IPS DF 6.9 (cell line): ENCODE measurements at regions not wholly inside any gene's neighbourhood (a gene's known extent, or its start where the extent isn't known, plus 50 kb on each side); places are given as distances from the start of the nearest gene placed in this dataset.

ENCODE experiments used
- DNase-seq: peaks from one replicate; pipeline ENCODE4 v3.0.0-alpha.2; 2013; ENCODE audit warnings: low read depth, low spot score
- H3K27ac ChIP-seq: one replicate; pipeline ENCODE4 v1.5.1; 2013; ENCODE audit warnings: low read length, control low read depth
- H3K27me3 ChIP-seq: 2 replicates; pipeline ENCODE4 v1.6.1; 2013; ENCODE audit warnings: mild to moderate bottlenecking, low read length; ENCODE audit not compliant: control insufficient read depth, insufficient read depth
- H3K36me3 ChIP-seq: 2 replicates; pipeline ENCODE4 v1.6.1; 2013; ENCODE audit warnings: low read length; ENCODE audit not compliant: control insufficient read depth, insufficient read depth
- H3K4me1 ChIP-seq: 2 replicates; pipeline ENCODE4 v1.6.1; 2013; ENCODE audit warnings: low read length; ENCODE audit not compliant: control insufficient read depth, insufficient read depth
- H3K4me3 ChIP-seq: 2 replicates; pipeline ENCODE4 v1.5.1; 2013; ENCODE audit warnings: mild to moderate bottlenecking, low read length
- H3K9me3 ChIP-seq: 2 replicates; pipeline ENCODE4 v1.6.1; 2013; ENCODE audit warnings: low read length, inconsistent platforms; ENCODE audit not compliant: control insufficient read depth, insufficient read depth
- WGBS: extraction: QIAGEN DNeasy Blood & Tissue Kit; methylation state at CpG from one replicate; pipeline ENCODE4 v1.1.7; 2013; ENCODE audit warnings: mixed read lengths, missing lambda C conversion rate; ENCODE audit not compliant: insufficient read length, insufficient coverage; 5-methylcytosine and 5-hydroxymethylcytosine counted together

DNA sequence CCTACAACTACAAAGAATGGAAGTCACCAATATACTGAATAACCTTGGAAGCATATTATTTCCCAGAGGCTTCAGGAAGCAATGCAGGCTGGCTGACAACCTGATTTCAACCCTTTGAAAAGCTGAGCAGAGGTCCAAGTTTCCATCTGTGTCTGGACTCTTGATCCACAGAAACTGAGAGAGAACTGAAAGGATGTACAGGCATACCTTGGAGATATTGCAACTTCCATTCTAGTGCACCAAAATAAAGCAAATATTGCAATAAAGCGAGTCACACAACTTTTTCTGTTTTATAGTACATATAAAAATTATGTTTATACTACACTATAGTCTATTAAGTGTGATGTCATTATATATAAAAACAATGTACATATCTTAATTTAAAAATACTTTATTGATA lies 85.3 kb downstream of the TYW3 start:
- H3K4me3 ChIP-seq = no peak overlapping the region
- WGBS = no CpG with 5 or more reads among the region's 1 CpG
- no peak for DNase-seq
- H3K36me3 ChIP-seq = no peaks in the 10 kb centered on the region
- H3K9me3 ChIP-seq = no peaks in the 10 kb centered on the region
- no peaks in the 10 kb centered on the region for H3K4me1 ChIP-seq
- no peak overlapping the region for H3K27ac ChIP-seq
- H3K27me3 ChIP-seq = no peaks in the 10 kb centered on the region

DNA sequence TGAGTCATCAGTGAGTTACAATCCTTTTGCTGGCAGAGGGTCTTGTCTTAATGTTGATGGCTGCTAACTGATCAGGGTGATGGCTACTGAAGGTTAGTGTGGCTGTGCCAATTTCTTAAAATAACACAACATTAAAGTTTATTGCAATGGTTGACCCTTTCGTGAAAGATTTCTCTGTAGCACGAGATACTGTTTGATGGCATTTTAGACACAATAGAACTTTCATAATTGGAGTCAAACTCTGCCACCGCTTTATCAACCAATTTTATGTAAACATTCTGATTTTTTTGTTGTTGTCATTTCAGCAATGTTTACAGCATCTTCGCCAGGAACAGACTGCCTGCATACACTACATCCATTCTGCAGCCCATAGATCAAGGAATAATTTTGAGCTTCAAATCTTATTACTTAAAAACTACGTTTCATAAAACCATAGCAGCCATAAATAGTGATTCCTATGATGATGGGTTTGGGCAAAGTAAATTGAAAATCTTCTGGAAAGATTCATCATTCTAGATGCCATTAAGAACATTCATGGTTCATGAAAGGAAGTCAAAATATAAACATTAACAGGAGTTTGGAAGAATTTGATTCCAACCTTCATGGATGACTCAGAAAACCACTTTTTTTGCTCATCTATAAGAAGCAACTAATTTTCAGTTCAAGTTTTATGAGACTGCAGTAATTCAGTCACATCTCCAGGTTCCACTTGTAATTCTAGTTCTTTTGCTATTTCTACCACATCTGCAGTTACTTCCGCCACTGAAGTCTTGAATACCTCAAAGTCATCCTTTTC lies 85.9 kb downstream of the TYW3 start:
- Histone ChIP-seq H3K9me3 (no peaks in the 10 kb centered on the region), H3K36me3 (no peaks in the 10 kb centered on the region), H3K4me1 (no peaks in the 10 kb centered on the region), H3K27ac (no peak overlapping the region), H3K27me3 (no peaks in the 10 kb centered on the region), H3K4me3 (no peak overlapping the region)
- no peak for DNase-seq
- no CpG with 5 or more reads among the region's 6 CpGs for WGBS

DNA sequence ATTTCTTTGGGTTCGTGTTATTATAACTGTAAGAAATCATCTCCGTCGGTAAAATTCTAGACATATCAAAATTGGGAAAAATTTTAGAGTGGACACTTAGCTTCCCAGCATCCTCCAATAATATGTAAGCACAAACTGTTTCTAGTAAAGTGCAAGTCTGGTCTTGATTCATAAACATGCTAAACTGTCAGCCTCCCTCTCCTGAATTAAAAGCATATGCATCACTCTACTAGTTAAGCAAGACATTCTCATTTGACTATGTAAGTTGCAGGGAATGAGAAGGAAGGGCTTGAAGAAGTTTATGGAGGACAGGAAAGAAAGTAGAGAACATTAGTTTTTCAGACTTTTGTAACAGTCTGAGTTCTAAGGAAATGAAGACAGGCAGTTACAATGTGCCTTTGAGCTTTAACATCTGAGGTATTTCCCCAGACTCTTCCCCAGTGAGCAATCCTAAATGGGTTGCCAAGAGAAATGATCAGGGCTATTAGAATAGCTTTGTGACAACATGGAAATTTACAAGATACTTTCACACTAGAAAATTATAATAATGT lies 90.0 kb downstream of the TYW3 start:
- no peaks in the 10 kb centered on the region for H3K9me3 ChIP-seq
- WGBS = no CpG with 5 or more reads among the region's 3 CpGs

DNA sequence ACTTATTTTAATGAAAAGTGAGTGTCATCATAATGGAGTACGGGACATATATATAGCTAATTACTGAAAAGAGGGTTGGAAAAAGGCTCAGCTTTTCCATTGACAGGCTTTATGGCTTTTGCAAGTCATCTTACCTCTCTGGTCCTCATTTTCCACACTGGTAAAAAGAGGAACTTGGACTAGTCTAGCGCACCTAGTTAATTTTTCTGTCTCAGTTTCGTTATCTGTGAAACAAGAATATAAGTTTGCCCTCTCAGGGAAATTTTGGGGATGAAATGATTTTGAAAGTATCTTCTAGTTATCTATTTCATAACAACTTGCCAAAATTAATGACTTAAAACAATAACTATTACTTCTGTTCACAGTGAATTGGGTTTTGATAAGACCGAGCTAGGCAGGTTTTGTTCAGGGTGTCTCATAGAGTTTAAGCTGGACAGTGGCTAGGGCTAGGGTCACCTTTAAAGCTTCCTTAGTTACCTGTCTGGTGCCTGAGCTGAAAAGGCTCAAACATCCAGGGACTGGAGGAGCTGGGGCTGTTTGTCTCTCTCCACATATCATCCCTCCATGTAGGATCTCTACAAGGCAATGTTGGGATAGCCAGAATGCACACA lies 91.7 kb downstream of the TYW3 start:
- Histone ChIP-seq H3K9me3 (no peaks in the 10 kb centered on the region), H3K4me3 (no peak overlapping the region), H3K36me3 (no peaks in the 10 kb centered on the region), H3K27ac (no peak overlapping the region), H3K27me3 (no peaks in the 10 kb centered on the region), H3K4me1 (no peaks in the 10 kb centered on the region)
- no CpG with 5 or more reads among the region's 4 CpGs for WGBS
- DNase-seq = no peak

More for the DNA sequence above, 90.0 kb downstream of the TYW3 start:
- no peak overlapping the region for H3K27ac ChIP-seq
- H3K36me3 ChIP-seq = no peaks in the 10 kb centered on the region
- H3K27me3 ChIP-seq = no peaks in the 10 kb centered on the region
- no peaks in the 10 kb centered on the region for H3K4me1 ChIP-seq
- no peak overlapping the region for H3K4me3 ChIP-seq
- no peak for DNase-seq

DNA sequence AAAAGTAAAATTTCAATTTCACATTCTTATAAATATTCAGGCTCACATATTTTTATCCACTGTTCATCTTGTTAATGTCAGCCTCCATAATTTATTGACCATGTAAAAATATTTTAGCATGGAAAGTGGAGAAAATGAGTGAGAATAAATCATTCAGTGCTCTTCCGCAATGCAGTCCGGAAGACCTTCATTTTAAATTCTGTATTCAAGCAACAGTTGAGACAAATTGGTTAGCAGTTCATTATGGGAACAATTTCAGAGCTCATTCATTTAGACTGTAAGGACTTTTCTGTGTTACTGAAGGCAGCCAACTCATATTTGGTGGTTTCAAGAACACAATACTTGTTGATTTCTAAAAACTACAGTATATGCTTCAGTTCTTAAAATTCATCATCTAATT lies 97.8 kb downstream of the TYW3 start:
- no peaks in the 10 kb centered on the region for H3K9me3 ChIP-seq
- H3K27me3 ChIP-seq = no peaks in the 10 kb centered on the region
- no peak overlapping the region for H3K27ac ChIP-seq
- no peaks in the 10 kb centered on the region for H3K36me3 ChIP-seq
- H3K4me3 ChIP-seq = no peak overlapping the region
- no peaks in the 10 kb centered on the region for H3K4me1 ChIP-seq
- no CpG with 5 or more reads among the region's 2 CpGs for WGBS
- no peak for DNase-seq

DNA sequence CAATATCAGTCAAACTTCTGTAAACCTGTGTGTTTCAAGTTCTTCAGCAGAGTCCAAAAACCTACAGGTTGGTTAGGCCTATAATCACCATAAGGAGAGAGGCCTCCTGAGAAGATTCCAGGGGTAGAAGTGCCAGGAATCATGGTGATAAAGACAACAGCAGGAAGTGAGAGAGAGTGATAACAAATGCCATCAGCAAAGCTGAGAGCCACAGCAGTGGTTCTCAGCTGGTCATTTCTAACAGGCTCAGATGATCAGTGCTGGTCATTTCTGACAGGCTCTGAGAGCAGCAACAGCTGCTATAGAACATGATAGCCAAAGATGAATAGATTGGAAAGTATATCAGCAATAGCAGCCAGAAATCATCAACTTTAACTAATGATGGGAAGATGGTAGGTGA lies 101.3 kb downstream of the TYW3 start:
- Histone ChIP-seq H3K36me3 (no peaks in the 10 kb centered on the region), H3K27ac (no peak overlapping the region), H3K9me3 (no peaks in the 10 kb centered on the region), H3K27me3 (no peaks in the 10 kb centered on the region), H3K4me1 (no peaks in the 10 kb centered on the region), H3K4me3 (no peak overlapping the region)
- no peak for DNase-seq

DNA sequence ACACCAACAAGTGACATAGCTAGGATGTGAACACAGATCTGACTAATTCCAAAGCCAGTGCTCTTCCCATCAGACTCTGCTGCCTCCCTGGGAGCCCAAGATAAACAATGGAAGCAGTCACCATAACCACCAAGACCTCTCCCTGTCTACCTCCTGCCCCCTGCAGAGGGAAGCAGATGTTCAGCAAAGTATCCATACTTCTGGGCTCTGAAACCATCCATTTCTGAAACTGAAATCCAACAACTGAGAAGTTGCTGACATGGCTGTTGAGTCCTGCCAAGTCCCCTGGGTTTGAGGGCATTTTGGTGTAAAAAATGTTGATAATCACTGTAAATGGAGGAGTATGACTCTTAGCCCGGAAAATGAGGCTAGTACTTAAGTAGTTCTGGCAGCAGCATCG lies 102.1 kb downstream of the TYW3 start:
- H3K27me3 ChIP-seq = no peaks in the 10 kb centered on the region
- no CpG with 5 or more reads among the region's 2 CpGs for WGBS
- no peak for DNase-seq
- H3K4me3 ChIP-seq = no peak overlapping the region
- H3K9me3 ChIP-seq = no peaks in the 10 kb centered on the region
- H3K27ac ChIP-seq = no peak overlapping the region
- H3K36me3 ChIP-seq = no peaks in the 10 kb centered on the region
- no peaks in the 10 kb centered on the region for H3K4me1 ChIP-seq

DNA sequence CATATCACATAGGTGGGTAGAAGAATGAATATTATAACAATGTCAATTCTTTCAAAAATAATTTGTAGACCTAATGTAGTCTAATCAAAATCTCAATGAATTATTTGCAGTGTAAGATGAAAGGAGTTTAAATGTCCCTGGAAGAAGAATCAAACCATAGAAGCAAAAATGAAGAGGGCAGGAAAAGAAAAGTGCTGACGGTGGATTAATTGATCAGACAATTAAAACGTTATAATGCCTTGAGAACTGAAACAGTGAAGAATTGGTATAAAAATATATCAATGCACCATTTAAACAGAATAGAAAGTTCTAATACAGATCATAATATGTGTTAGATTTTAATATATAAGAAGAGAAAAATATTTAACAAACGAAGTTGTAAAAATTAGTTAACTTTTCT lies 109.8 kb downstream of the TYW3 start:
- Histone ChIP-seq H3K36me3 (no peaks in the 10 kb centered on the region), H3K4me1 (no peaks in the 10 kb centered on the region), H3K9me3 (no peaks in the 10 kb centered on the region), H3K27ac (no peak overlapping the region), H3K27me3 (no peaks in the 10 kb centered on the region), H3K4me3 (no peak overlapping the region)
- no CpG with 5 or more reads among the region's 3 CpGs for WGBS
- DNase-seq = no peak

DNA sequence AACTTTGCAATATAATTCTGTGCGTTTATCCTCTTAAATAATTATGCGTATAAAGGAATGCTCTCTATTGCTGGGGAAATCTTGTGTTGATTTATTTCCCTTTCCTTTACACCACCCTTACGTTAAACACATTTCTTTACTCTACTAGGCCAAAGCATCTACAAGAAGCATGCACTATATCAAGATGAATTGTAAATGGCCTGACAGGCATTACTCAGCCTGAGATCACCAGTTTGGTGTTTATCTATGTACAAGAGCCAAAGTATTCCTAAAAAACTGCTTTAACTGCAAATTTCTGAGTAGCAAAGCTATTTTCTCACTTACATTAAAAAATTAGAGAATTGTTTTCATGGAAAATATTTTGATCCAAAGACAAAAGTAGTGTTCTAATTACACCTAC lies 114.8 kb downstream of the TYW3 start:
- H3K9me3 ChIP-seq = no peaks in the 10 kb centered on the region
- H3K36me3 ChIP-seq = no peaks in the 10 kb centered on the region
- H3K4me3 ChIP-seq = no peak overlapping the region
- H3K27me3 ChIP-seq = no peaks in the 10 kb centered on the region
- no peak overlapping the region for H3K27ac ChIP-seq
- no CpG with 5 or more reads among the region's 3 CpGs for WGBS
- no peak for DNase-seq
- no peaks in the 10 kb centered on the region for H3K4me1 ChIP-seq

DNA sequence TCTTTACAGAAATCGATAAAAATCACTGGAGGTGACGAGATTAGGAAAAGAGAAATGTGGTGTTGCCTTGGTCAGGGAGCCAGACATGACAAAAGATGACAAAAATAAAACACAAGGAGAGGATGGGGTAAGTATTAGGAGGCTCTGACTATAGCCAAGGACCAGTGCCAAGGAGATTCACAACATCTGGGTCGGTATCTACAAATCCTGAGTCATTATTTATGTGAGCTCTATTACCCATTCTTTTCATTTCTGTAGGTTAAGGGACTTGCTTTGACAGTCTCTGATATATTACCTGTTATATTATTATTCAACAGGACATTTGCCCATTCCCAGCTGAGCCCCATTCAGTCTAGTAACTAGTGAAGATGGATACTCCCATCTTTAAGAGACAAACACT lies 120.8 kb downstream of the TYW3 start:
- H3K27me3 ChIP-seq = no peaks in the 10 kb centered on the region
- no CpG with 5 or more reads among the region's 3 CpGs for WGBS
- H3K27ac ChIP-seq = no peak overlapping the region
- no peak for DNase-seq
- no peak overlapping the region for H3K4me3 ChIP-seq
- no peaks in the 10 kb centered on the region for H3K9me3 ChIP-seq
- no peaks in the 10 kb centered on the region for H3K36me3 ChIP-seq
- H3K4me1 ChIP-seq = no peaks in the 10 kb centered on the region

DNA sequence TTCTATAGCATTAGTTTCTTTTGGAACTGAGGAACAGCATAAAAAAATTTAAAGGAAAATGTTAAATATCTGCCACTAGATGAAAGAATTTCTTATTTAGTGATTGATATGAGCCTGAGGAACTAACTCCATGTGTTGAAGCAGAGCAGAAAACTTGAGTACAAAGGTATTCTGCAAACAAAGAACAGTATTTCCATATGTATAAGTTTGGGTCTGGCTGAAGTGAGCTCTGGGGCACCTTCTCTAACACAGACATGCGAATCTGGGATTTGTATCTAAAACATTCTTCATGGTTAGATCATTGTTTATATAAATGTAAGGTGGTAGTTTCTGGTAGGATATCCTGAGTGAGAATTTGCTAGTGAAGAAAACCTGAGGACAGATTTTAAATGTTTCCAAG lies 123.2 kb downstream of the TYW3 start:
- no peak overlapping the region for H3K27ac ChIP-seq
- no peaks in the 10 kb centered on the region for H3K9me3 ChIP-seq
- DNase-seq = no peak
- H3K27me3 ChIP-seq = no peaks in the 10 kb centered on the region
- no peaks in the 10 kb centered on the region for H3K4me1 ChIP-seq
- H3K36me3 ChIP-seq = no peaks in the 10 kb centered on the region
- H3K4me3 ChIP-seq = no peak overlapping the region
- no CpG with 5 or more reads among the region's 1 CpG for WGBS
